Neuronal stem cell (in vitro differentiated cells): ENCODE measurements at regions not wholly inside any gene's neighbourhood (a gene's known extent, or its start where the extent isn't known, plus 50 kb on each side); places are given as distances from the start of the nearest gene placed in this dataset.

Source experiments
- DNase-seq: peaks from one replicate; pipeline ENCODE4 v3.0.0-alpha.2; 2013; ENCODE audit warnings: low spot score
- H2AFZ ChIP-seq: one replicate; pipeline ENCODE4 v1.6.1; 2013; ENCODE audit warnings: mild to moderate bottlenecking, low read length, inconsistent platforms
- H2AK5ac ChIP-seq: 2 replicates; pipeline ENCODE4 v1.6.1; 2013; ENCODE audit warnings: low read depth, mild to moderate bottlenecking, inconsistent platforms, low read length, moderate library complexity, mixed read lengths
- H2BK120ac ChIP-seq: 2 replicates; pipeline ENCODE4 v1.6.1; 2013; ENCODE audit warnings: low read depth, mild to moderate bottlenecking, inconsistent platforms, low read length, moderate library complexity, mixed read lengths
- H2BK12ac ChIP-seq: one replicate; pipeline ENCODE4 v1.6.1; 2013; ENCODE audit warnings: low read length, inconsistent platforms
- H2BK15ac ChIP-seq: 2 replicates; pipeline ENCODE4 v1.6.1; 2013; ENCODE audit warnings: mild to moderate bottlenecking, low read length, inconsistent platforms, mixed read lengths
- H2BK5ac ChIP-seq: one replicate; pipeline ENCODE4 v1.6.1; 2013; ENCODE audit warnings: inconsistent platforms, mild to moderate bottlenecking, low read length, moderate library complexity
- H3K14ac ChIP-seq: one replicate; pipeline ENCODE4 v1.6.1; 2013; ENCODE audit warnings: low read length, inconsistent platforms
- H3K18ac ChIP-seq: 2 replicates; pipeline ENCODE4 v1.6.1; 2013; ENCODE audit warnings: low read length, inconsistent platforms
- H3K23ac ChIP-seq: 2 replicates; pipeline ENCODE4 v1.6.1; 2013; ENCODE audit warnings: low read depth, mild to moderate bottlenecking, mixed read lengths, low read length, inconsistent platforms; ENCODE audit not compliant: poor library complexity
- H3K27ac ChIP-seq: replicated peaks from 3 replicates; pipeline ENCODE4 v1.5.1; 2013; ENCODE audit warnings: low read length, inconsistent platforms
- H3K27me3 ChIP-seq, 3 experiments: 2 replicates each; pipeline ENCODE4 v1.6.1; 2013; ENCODE audit warnings: low read length in 3 of 3, mild to moderate bottlenecking in 2 of 3, inconsistent platforms in 1 of 3, low read depth in 1 of 3, mixed read lengths in 1 of 3, moderate library complexity in 1 of 3; ENCODE audit not compliant: control insufficient read depth in 3 of 3, insufficient read depth in 3 of 3
- H3K36me3 ChIP-seq, 2 donors: replicated peaks in 1 of 2; 2 replicates each; pipeline ENCODE4 v1.6.1; 2013; ENCODE audit warnings: low read length in 2 of 2; ENCODE audit not compliant: control insufficient read depth in 2 of 2, insufficient read depth in 2 of 2
- H3K4ac ChIP-seq: 2 replicates; pipeline ENCODE4 v1.6.1; 2013; ENCODE audit warnings: inconsistent platforms, mild to moderate bottlenecking, low read length, moderate library complexity
- H3K4me1 ChIP-seq, 2 donors: 1 replicate in 1 of 2; 2 replicates in 1 of 2; pipeline ENCODE4 v1.6.1; 2013; ENCODE audit warnings: low read length in 2 of 2, low read depth in 1 of 2; ENCODE audit not compliant: control insufficient read depth in 2 of 2, insufficient read depth in 1 of 2
- H3K4me2 ChIP-seq: one replicate; pipeline ENCODE4 v1.6.1; 2013; ENCODE audit warnings: mild to moderate bottlenecking, low read length, inconsistent platforms; ENCODE audit not compliant: insufficient read depth, poor library complexity, severe bottlenecking
- H3K4me3 ChIP-seq, 2 donors: 2 replicates each; pipeline ENCODE4 v1.5.1; 2013; ENCODE audit warnings: low read length in 2 of 2, mild to moderate bottlenecking in 2 of 2, inconsistent platforms in 1 of 2, moderate library complexity in 1 of 2
- H3K79me1 ChIP-seq: one replicate; pipeline ENCODE4 v1.6.1; 2013; ENCODE audit warnings: low read depth, mild to moderate bottlenecking, inconsistent platforms, low read length, moderate library complexity
- H3K9ac ChIP-seq: one replicate; pipeline ENCODE4 v1.6.1; 2013; ENCODE audit warnings: mild to moderate bottlenecking, low read depth, low read length, inconsistent platforms; ENCODE audit not compliant: poor library complexity
- H3K9me3 ChIP-seq, 2 donors: replicated peaks in 1 of 2; 2 replicates each; pipeline versions ENCODE3 to v1.6.1; 2013; ENCODE audit warnings: low read length in 2 of 2, mild to moderate bottlenecking in 2 of 2, inconsistent platforms in 1 of 2, low read depth in 1 of 2, mixed read lengths in 1 of 2, moderate library complexity in 1 of 2; ENCODE audit not compliant: control insufficient read depth in 2 of 2, insufficient read depth in 1 of 2
- H4K8ac ChIP-seq: one replicate; pipeline ENCODE4 v1.6.1; 2013; ENCODE audit warnings: low read depth, mild to moderate bottlenecking, inconsistent platforms, low read length, moderate library complexity
- H4K91ac ChIP-seq: one replicate; pipeline ENCODE4 v1.6.1; 2013; ENCODE audit warnings: low read length, low read depth, mild to moderate bottlenecking, inconsistent platforms; ENCODE audit not compliant: poor library complexity
- WGBS, 2 donors: extraction: QIAGEN DNeasy Blood & Tissue Kit; methylation state at CpG; one replicate each; pipeline ENCODE4 v1.1.7; 2013; ENCODE audit warnings: missing lambda C conversion rate in 2 of 2, mixed read lengths in 1 of 2; ENCODE audit not compliant: insufficient read length in 2 of 2, insufficient replicate concordance in 1 of 2; ENCODE audit errors: extremely low coverage in 2 of 2; 5-methylcytosine and 5-hydroxymethylcytosine counted together

DNA sequence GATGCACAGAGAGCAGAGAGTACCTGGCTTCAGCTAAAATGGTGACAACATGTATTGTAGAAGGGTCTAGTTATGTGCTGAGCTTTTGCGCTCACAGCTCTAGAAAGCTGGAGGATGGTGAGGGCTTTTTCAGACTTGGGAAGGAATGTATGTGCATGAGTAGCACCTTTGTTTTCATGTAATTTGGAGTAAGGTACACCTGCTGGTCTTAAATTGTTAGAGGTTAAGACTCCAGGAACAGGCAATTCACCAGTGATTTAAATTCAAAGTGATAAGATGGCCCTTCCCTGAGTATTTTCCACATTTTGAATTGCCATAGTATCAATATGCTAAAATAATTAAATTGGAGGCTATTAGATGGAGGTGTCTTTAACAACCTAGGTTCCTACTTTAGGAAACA is 436.4 kb upstream of the GOLIM4 start:
- no peak overlapping the region for H4K8ac ChIP-seq
- H2AK5ac ChIP-seq: no peak overlapping the region
- peaks cover 0 to 5% of the 10 kb centered on the region in 2 donors for H3K9me3 ChIP-seq
- H4K91ac ChIP-seq: no peak overlapping the region
- H3K18ac ChIP-seq: no peak overlapping the region
- no peak overlapping the region for H2AFZ ChIP-seq
- no peak overlapping the region for H2BK15ac ChIP-seq
- peaks cover 0 to under 1% of the 10 kb centered on the region in 2 donors for H3K36me3 ChIP-seq
- H2BK12ac ChIP-seq: no peak overlapping the region
- H3K79me1 ChIP-seq: no peaks in the 10 kb centered on the region
- H3K23ac ChIP-seq: no peak overlapping the region
- WGBS, 2 donors: no CpG with 5 or more reads among the region's 1 CpG
- H2BK120ac ChIP-seq: no peak overlapping the region
- H2BK5ac ChIP-seq: no peak overlapping the region
- H3K4me3 ChIP-seq: no peak overlapping the region
- H3K27ac ChIP-seq: no peak overlapping the region
- no peak overlapping the region for H3K4ac ChIP-seq
- H3K9ac ChIP-seq: no peak overlapping the region
- no peak overlapping the region for H3K4me2 ChIP-seq
- H3K14ac ChIP-seq: no peak overlapping the region
- H3K4me1 ChIP-seq: peaks cover 2 to 15% of the 10 kb centered on the region in 2 donors
- DNase-seq: no peak
- H3K27me3 ChIP-seq: no peaks in the 10 kb centered on the region

DNA sequence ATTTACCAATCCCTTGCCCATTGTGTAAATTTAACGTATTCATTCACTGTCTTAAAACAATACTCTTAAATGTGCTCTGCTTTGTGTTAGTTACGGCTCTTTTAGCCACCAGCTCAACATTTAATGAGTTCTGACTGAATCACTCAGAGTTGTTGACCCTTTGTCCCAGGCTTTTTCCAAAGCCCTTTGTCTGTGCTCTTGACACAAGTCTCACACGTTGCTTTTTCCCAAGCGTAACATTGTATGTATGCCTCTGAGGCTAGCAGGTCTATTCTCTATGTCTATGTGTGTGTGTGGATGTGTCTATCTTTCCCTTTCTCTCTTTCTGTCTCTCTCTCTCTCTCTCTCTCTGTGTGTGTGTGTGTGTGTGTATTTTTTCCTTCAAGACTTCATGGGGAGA is 435.4 kb upstream of the GOLIM4 start:
- Histone ChIP-seq H3K4me1 (peaks cover 2 to 15% of the 10 kb centered on the region in 2 donors), H2BK12ac (no peak overlapping the region), H2BK120ac (no peak overlapping the region), H3K4me3 (no peak overlapping the region), H2AFZ (no peak overlapping the region), H3K9ac (no peak overlapping the region), H2BK5ac (no peak overlapping the region), H3K4me2 (no peak overlapping the region), H3K4ac (no peak overlapping the region), H3K27ac (no peak overlapping the region), H3K23ac (no peak overlapping the region), H3K18ac (no peak overlapping the region), H3K36me3 (peaks cover 0 to 8% of the 10 kb centered on the region in 2 donors), H2BK15ac (no peak overlapping the region), H3K79me1 (no peaks in the 10 kb centered on the region), H4K91ac (no peak overlapping the region), H3K9me3 (peaks cover 0 to 5% of the 10 kb centered on the region in 2 donors), H2AK5ac (no peak overlapping the region), H3K27me3 (no peaks in the 10 kb centered on the region), H3K14ac (no peak overlapping the region), H4K8ac (no peak overlapping the region)
- WGBS, 2 donors: no CpG with 5 or more reads among the region's 4 CpGs
- DNase-seq: peak; percentile 70

DNA sequence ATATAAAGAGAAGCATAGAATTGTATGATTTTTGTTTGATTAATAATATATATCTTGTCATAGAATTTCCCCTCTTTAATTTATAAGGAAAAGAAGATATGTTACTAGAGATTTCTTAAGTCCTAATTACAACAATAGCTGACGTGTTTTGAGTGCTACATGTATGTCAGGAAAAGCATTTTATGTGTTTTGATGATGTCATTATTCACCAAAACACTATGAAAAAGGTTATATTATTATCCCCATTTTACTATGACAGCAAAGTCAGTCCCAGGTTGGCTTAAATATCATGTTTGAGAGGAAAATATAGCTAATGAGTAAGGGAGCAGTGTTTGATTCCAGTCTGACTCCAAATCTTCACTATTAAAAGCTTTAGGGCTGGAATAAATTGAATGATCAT is 428.4 kb upstream of the GOLIM4 start:
- Histone ChIP-seq H3K14ac (no peak overlapping the region), H2AFZ (no peak overlapping the region), H3K4me1 (no peaks in the 10 kb centered on the region), H3K79me1 (no peaks in the 10 kb centered on the region), H3K9me3 (peaks cover 0 to 3% of the 10 kb centered on the region in 2 donors), H3K4me3 (no peak overlapping the region), H2AK5ac (no peak overlapping the region), H3K27me3 (no peaks in the 10 kb centered on the region), H3K36me3 (peaks cover 0 to 26% of the 10 kb centered on the region in 2 donors), H3K27ac (no peak overlapping the region), H4K8ac (no peak overlapping the region), H2BK5ac (no peak overlapping the region), H2BK120ac (no peak overlapping the region), H3K4me2 (no peak overlapping the region), H3K23ac (no peak overlapping the region), H4K91ac (no peak overlapping the region), H2BK12ac (no peak overlapping the region), H3K4ac (no peak overlapping the region), H3K9ac (no peak overlapping the region), H2BK15ac (no peak overlapping the region), H3K18ac (no peak overlapping the region)
- DNase-seq: no peak
- no CpG with 5 or more reads among the region's 1 CpG for WGBS, 2 donors

DNA sequence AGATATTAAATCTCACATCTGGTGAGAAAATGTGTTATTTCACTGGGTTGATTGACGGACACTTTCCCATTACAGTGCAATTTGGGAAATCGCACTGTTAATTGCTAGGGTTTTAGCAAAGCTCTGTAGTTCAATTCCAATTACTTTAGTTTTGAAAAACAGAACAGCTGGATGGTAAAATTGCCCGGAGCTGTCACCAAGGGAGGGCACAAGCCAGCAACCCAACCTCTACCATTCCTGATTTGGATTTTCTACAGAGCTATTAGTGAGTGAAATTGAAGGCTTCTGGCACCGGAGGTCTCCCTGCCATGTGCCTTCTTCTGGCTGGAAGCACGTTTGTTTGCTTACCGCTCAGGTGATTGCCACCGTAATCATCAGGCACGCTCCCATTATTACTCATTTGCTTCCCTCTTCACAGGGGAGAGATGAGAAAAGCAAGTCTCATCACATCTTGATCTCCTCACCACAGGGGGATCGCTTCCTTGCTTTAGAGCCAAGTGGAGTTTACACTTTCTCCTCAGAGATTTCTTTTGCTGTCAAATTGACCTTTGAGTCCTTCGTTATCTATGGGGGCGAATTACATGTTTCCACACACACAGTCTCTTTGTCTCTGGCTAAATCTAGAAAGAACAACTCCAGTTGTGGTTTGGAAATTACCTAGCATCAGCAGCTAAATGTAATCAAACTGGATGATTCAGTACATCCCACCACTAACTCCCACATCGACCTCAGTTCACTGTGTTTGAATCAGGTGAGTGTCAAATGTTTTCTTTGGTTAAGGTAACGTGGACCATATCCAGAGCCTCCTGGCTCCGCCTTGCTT is 421.7 kb upstream of the GOLIM4 start:
- Histone ChIP-seq H3K14ac (no peak overlapping the region), H2BK15ac (no peak overlapping the region), H2BK12ac (no peak overlapping the region), H3K4ac (no peak overlapping the region), H3K23ac (no peak overlapping the region), H3K27ac (no peak overlapping the region), H4K91ac (no peak overlapping the region), H3K18ac (no peak overlapping the region), H2BK120ac (no peak overlapping the region), H3K9me3 (peaks cover 0 to 3% of the 10 kb centered on the region in 2 donors), H4K8ac (no peak overlapping the region), H3K9ac (no peak overlapping the region), H3K4me1 (peaks cover 7 to 13% of the 10 kb centered on the region in 2 donors), H2AK5ac (no peak overlapping the region), H3K36me3 (peaks cover 0 to 18% of the 10 kb centered on the region in 2 donors), H3K4me3 (no peak overlapping the region), H3K4me2 (no peak overlapping the region), H3K79me1 (no peaks in the 10 kb centered on the region), H2BK5ac (no peak overlapping the region), H3K27me3 (no peaks in the 10 kb centered on the region), H2AFZ (no peak overlapping the region)
- WGBS, 2 donors: no CpG with 5 or more reads among the region's 14 CpGs
- no peak for DNase-seq
